Gastrocnemius medialis (tissue), 4 donors: ENCODE measurements at regions not wholly inside any gene's neighbourhood (a gene's known extent, or its start where the extent isn't known, plus 50 kb on each side); places are given as distances from the start of the nearest gene placed in this dataset.
A peak's percentile ranks its signal among the peaks of the same experiment; 100 is the strongest.

ENCODE experiments used
- ATAC-seq, 2 donors: fragments of 150-250 bp; one replicate each; pipeline ENCODE4 v1.9.1; 2016
- DNase-seq, 2 donors: peaks; one replicate each; pipeline ENCODE4 v3.0.0-alpha.2; 2019
- H3K27ac ChIP-seq, 4 donors: fragments of 200-600 bp; sonication (generic); 1 replicate in 1 of 4; 2 replicates in 3 of 4; pipeline ENCODE4 v1.5.1; 2016 to 2018; ENCODE audit warnings: mild to moderate bottlenecking in 2 of 4, moderate library complexity in 1 of 4
- H3K27me3 ChIP-seq, 3 donors: fragments of 200-600 bp; sonication (generic) in 2 of 3; 1 replicate in 1 of 3; 2 replicates in 2 of 3; pipeline versions ENCODE4 v1.5.1 to v1.6.0; 2016 to 2019; ENCODE audit warnings: mild to moderate bottlenecking in 1 of 3, moderate library complexity in 1 of 3
- H3K36me3 ChIP-seq, 2 donors: fragments of 200-600 bp; sonication (generic) in 1 of 2; one replicate each; pipeline ENCODE4 v1.5.1; 2017 to 2018
- H3K4me1 ChIP-seq, 2 donors: fragments of 200-600 bp; sonication (generic) in 1 of 2; one replicate each; pipeline ENCODE4 v1.5.1; 2016 to 2017; ENCODE audit warnings: mild to moderate bottlenecking in 2 of 2
- H3K4me3 ChIP-seq, 4 donors: fragments of 200-600 bp; sonication (generic) in 3 of 4; 1 replicate in 1 of 4; 2 replicates in 3 of 4; pipeline ENCODE4 v1.5.1; 2016 to 2019; ENCODE audit warnings: mild to moderate bottlenecking in 2 of 4
- H3K9me3 ChIP-seq, 3 donors: fragments of 200-600 bp; sonication (generic) in 2 of 3; 1 replicate in 1 of 3; 2 replicates in 2 of 3; pipeline ENCODE4 v1.5.1; 2016 to 2019
- CTCF ChIP-seq, 5 experiments: fragments of 450-650 bp in 3 of 5; fragments of 200-600 bp in 2 of 5; sonication (generic) in 2 of 5; IDR thresholded peaks in 4 of 5; conservative IDR thresholded peaks in 1 of 5; 1 replicate in 4 of 5; 2 replicates in 1 of 5; pipeline ENCODE4 v1.5.1; 2016 to 2019; ENCODE audit warnings: antibody characterized with exemption in 5 of 5, mild to moderate bottlenecking in 3 of 5, moderate library complexity in 3 of 5
- POLR2A ChIP-seq, 2 donors: fragments of 450-650 bp; IDR thresholded peaks; one replicate each; pipeline ENCODE4 v1.6.1; 2017; ENCODE audit warnings: antibody characterized with exemption in 2 of 2, mild to moderate bottlenecking in 2 of 2, moderate library complexity in 2 of 2
- in situ Hi-C, 4 donors: fragments of 200-750 bp; cut with MboI; loops; one replicate each; pipeline versions ENCODE4 v1.15.0 to v1.8.0; 2017; ENCODE audit warnings: low sequenced_read_pairs in 4 of 4
- intact Hi-C: fragments of 100-400 bp; cut with DNase I; formaldehyde crosslinking; loops from one replicate; pipeline ENCODE4 v1.15.1; 2023; ENCODE audit warnings: low total_unique reads

DNA sequence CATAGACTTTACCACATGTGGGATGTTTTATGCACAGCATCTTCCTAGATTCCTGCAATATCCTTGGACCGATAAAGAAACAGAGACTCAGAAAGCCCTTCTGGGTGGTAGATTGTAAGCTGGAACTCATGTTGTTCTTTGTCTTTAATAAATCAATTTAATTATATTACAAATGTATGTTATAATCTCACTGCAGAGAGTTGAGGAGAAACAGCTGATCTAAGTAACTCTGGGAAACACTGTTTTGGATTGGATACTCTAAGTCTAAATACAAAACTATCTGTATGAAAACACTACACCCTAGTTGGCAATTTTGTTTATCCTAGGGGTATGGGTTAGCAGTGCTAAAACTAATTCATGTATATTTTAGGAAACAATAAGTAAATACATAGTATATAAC lies 1015.2 kb downstream of the XPNPEP1 start:
- intact Hi-C loops (no loop called here), in situ Hi-C loops (no loop called here)
- Histone ChIP-seq H3K4me3 (no peak overlapping the region), H3K27me3 (peaks cover 5 to 8% (median 6%) of the 10 kb centered on the region in 3 donors), H3K27ac (no peak overlapping the region), H3K36me3 (no peaks in the 10 kb centered on the region), H3K4me1 (no peaks in the 10 kb centered on the region), H3K9me3 (no peaks in the 10 kb centered on the region)
- ATAC-seq: no peak
- DNase-seq: no peak
- no peak for TF ChIP-seq CTCF (IDR thresholded peaks at IDR 0.05 in 4 of 5, conservative IDR thresholded peaks at IDR 0.05 in 1 of 5)
- no peak for TF ChIP-seq POLR2A (IDR thresholded peaks at IDR 0.05)

DNA sequence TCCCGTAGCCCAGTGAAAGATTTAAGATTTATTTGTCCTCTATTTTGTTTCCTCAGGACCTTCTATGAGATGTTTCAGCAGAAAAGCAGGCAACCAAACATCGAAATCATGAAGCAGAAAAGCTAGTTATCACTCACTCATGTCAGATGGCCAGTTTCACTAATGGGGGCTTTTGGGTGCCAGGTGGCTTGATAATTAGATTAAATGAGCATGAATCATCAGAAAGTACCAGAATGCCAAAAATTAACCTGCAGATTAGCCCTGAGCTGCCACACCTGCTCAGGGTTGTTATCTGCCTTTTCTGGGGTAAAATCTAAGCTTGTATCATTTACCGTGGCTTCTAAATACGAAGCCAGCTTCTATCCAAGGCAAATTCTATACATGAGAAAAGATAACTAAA lies 1017.5 kb downstream of the XPNPEP1 start:
- intact Hi-C loops (no loop called here), in situ Hi-C loops (no loop called here)
- no peak for DNase-seq
- Histone ChIP-seq H3K9me3 (no peaks in the 10 kb centered on the region), H3K27ac (no peak overlapping the region), H3K27me3 (peaks cover 0 to 2% (median 0%) of the 10 kb centered on the region in 3 donors), H3K4me3 (no peak overlapping the region), H3K36me3 (no peaks in the 10 kb centered on the region), H3K4me1 (no peaks in the 10 kb centered on the region)
- TF ChIP-seq POLR2A (IDR thresholded peaks at IDR 0.05) (no peak), CTCF (IDR thresholded peaks at IDR 0.05 in 4 of 5, conservative IDR thresholded peaks at IDR 0.05 in 1 of 5) (no peak)
- ATAC-seq: no peak

DNA sequence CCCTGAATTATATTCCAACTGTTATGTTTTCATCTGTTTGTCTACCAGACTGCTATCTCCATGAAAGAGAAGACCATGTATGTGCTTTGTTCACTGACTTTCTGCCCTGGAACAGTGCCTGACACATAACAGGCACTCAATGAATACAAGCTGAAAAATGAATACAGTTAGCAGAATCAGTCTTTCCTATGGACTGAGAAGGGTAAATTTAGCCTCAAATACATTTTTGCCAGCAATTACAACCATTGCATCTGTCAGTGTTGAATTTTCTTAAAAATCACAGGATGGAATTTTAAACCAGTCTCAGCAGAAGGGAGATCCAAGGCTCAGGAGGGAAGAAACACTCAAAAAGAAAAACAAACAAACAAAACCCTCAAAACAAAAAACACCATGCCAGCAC lies 1018.1 kb downstream of the XPNPEP1 start:
- intact Hi-C loops: no loop called here
- Histone ChIP-seq H3K27me3 (peaks cover 0 to 2% (median 0%) of the 10 kb centered on the region in 3 donors), H3K4me1 (no peaks in the 10 kb centered on the region), H3K27ac (no peak overlapping the region), H3K4me3 (no peak overlapping the region), H3K9me3 (no peaks in the 10 kb centered on the region), H3K36me3 (no peaks in the 10 kb centered on the region)
- TF ChIP-seq CTCF (IDR thresholded peaks at IDR 0.05 in 4 of 5, conservative IDR thresholded peaks at IDR 0.05 in 1 of 5) (no peak), POLR2A (IDR thresholded peaks at IDR 0.05) (no peak)
- DNase-seq (no peak), ATAC-seq (no peak)
- in situ Hi-C loops: no loop called here

DNA sequence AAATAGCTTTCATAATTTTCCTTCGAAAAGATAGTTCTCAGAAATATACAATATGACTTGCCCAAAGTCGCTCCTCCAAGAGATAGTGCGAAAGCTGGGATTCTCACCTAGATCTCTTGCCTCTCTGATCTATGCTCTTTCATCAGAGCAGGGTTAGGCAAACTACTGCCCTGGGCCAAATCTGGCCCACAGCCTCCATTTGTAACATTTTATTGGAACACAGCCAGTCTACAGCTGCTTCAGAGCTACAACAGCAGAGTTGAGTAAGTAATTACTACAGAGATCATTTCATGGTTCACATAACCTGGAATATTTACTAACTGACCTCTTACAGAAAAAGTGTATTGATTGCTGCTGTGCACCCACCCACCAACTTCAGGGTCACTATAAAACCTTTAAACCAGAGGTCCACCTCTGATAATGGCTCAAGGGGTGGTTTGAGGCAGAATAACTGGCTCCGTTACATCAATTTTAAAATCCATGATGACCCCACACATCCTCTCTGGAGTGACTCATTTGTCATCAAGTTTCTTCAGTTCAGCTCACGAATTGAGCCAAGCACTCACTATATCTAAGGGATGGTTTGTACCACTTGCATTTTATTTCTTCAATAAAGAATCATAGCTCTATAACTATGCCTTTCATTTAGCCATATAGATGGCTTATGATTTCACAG lies 1019.0 kb downstream of the XPNPEP1 start:
- in situ Hi-C loops (no loop called here), intact Hi-C loops (no loop called here)
- TF ChIP-seq POLR2A (IDR thresholded peaks at IDR 0.05): no peak
- no peak for TF ChIP-seq CTCF (IDR thresholded peaks at IDR 0.05 in 4 of 5, conservative IDR thresholded peaks at IDR 0.05 in 1 of 5)
- ATAC-seq (peak in 1 of 2 donors; percentile 30), DNase-seq (peak in 1 of 2 donors; percentile 12)
- Histone ChIP-seq H3K4me3 (no peak overlapping the region), H3K27me3 (no peaks in the 10 kb centered on the region), H3K4me1 (no peaks in the 10 kb centered on the region), H3K9me3 (no peaks in the 10 kb centered on the region), H3K36me3 (no peaks in the 10 kb centered on the region), H3K27ac (no peak overlapping the region)
